GM21723 (cell line): ENCODE measurements at regions not wholly inside any gene's neighbourhood (a gene's known extent, or its start where the extent isn't known, plus 50 kb on each side); places are given as distances from the start of the nearest gene placed in this dataset.
A peak's percentile ranks its signal among the peaks of the same experiment; 100 is the strongest.

ENCODE experiments used
- ATAC-seq: cut with Tn5 transposase; IDR thresholded peaks from one replicate; pipeline ENCODE4 v1.9.1; 2021; ENCODE audit warnings: mild to moderate bottlenecking, moderate library complexity; ENCODE audit not compliant: unreplicated experiment

DNA sequence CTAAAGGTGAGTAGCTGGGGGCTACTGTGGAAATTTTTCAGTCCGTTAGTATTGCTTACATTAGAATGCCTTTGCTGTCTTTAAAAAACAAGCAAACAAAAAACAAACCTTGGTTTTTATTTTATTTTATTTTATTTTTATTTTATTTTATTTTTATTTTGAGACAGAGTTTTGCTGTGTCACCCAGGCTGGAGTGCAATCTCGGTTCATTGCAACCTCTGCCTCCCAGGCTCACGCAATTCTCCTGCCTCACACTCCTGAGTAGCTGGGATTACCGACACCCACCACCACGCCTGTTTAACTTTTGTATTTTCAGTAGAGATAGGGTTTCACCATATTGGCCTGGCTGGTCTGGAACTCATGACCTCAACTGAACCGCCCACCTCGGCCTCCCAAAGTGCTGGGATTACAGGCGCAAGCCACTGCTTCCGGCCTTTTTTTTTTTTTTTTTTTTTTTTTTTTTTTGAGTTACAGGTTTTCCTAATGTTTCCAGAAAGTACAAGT, 732.6 kb downstream of the KCNJ3 start:
- no peak for ATAC-seq

DNA sequence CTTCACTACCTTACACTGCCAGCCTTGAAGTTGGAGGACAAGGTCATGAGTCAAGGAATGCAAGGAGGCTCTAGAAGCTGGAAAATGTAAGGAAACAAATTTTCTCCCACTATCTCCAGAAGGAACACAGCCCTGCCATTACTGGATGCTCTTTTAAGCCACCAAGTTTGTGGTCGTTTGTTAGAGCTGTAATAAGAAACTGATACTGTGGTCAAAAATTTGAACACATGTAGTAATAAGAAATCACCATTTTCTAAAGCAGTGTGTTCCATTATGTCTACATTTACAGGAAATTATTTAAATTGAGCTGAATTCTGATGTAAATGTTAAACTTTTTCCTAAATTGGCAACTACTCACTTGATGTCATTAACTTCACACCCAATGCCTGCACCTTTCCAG, 729.0 kb downstream of the KCNJ3 start:
- ATAC-seq, result no peak

DNA sequence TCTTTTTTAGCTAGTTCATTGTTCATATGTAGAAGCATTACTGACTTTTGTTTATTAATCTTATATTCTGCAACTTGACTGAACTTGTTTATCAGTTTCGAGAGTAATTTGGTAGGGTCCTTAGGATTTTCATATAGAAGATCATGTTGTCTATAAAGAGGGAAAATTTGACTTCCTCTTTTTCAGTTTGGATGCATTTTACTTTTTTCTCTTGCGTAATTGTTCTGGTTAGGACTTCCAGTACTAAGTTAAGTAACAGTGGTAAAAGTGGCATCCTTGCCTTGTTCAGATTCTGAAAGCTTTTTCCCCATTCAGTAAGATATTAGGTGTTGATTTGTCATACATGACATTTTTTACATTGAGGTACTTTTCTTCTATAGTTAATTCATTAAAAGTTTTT, 726.0 kb downstream of the KCNJ3 start:
- no peak for ATAC-seq

DNA sequence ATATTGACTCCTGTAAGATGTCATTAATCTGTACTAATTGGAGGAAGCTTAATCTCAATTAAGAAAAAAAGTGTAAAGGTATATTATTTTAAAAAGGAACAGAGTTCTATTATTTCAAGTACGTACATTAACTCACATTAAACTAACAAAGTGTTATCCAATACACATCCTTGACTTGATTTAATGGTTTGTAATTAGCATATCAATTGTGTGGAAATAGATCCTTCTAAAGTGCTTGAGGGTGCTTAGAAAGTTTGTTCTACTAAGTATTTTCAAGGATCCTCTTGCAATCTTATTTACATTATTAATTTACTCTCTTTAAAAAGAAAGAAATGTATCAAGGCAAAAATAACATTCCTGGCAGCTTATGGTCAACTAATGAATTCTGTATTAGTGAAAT, 720.3 kb downstream of the KCNJ3 start:
- ATAC-seq, result no peak

DNA sequence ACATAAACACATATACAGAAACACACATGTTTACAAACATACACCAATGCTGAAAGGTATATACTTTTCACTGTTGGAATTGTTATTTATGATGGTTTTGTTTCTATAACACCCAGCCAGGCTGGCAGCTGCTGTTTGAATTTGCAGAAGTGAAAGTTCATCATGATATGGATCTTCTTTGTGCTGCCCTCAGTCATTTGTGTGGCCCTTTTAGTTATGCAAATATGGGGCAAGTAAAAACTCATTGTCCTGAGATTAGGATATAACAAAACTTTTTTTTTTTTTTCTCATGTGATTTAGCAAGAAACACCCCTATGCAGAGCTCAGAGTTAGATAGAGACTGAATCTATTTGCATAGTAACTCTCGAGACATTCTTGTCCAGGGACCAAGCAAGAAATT, 714.1 kb downstream of the KCNJ3 start:
- peak; percentile 94 for ATAC-seq

DNA sequence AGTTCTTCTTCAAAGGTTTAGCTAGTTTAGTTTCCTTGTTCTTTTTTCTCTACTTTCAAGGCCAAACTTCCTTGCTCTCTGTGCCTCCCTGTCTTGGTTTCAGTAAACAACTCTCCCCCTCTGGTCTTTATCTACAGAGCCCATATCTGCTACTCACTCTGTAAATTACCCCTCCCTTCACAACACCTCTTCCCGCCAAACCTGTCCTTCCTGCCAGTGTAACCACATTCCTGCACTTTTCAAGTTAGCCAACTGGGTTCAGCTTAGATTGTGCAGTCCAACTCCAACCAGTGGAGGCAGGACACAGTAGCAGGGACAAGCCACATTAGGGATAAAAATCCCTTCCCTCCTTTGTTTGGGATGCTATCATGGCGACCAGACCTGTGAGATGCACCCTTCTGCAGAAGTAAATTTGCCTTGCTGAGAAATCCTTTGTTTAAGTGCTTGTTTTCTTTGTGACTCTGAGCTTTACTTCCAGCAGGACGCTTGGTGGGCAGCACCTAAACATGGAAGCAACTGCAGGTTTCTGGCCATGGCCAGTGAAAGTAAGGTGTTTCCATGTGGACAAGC, 706.0 kb downstream of the KCNJ3 start:
- no peak for ATAC-seq

DNA sequence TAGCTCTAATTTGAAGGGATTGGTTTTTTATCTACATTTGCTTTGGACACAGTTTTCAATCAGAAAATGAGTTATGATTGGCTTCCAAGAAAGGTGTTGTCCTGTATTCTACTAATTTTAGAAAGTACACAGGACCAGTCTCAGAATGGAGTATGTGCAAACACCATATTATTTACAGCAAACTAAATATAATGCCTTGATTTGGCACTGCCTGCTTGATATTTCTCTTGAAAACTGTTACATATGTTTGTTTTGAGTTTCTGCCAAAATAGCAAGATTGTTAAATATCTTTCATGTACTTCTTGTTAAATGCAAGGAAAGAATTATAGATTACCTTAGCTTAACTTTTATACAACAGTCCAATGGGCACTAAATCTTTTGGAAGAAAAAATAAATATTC, 694.9 kb downstream of the KCNJ3 start:
- ATAC-seq, result no peak

DNA sequence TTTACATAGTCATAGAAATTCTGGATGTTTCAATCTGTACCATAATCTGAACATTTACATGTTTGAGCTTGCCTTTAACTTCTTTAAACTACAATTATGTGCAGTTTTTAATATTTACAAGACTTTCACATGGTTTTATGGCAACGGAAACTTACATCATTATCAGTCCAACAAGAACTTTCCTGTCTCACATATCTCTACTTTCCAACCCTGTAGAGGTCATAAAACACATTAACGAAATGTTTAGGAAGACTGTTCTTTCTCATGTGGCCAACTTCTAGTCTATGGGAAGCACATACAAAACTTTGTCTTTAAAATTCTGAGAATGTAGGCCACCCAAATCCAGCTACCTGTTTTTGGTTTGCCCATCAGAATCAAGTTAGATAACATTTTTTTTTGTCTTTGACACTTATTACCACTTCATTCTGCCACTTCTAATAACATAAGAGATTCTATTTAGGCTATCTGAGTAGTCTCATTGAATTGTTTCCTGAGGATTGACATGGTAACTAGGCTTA, 693.2 kb downstream of the KCNJ3 start:
- ATAC-seq, result no peak

DNA sequence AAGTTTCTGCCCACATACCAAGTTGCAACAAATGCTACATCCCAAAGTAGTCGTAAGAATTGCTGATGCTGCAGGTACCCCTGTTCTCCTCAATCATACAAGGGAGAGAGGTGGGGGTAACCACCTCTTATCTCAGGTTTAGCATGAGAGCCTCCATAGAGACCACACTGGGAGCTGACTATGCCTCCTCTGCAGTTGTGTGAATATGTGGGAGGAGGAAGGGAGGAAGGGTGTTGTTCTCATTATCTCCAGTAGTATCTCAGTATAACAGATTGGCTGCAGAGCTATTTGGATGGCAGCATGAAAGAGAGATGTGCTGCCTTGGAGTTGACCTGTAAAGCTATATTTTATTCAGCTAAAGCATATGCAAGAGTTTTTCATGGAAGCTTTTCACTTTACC, 690.7 kb downstream of the KCNJ3 start:
- ATAC-seq, result no peak

DNA sequence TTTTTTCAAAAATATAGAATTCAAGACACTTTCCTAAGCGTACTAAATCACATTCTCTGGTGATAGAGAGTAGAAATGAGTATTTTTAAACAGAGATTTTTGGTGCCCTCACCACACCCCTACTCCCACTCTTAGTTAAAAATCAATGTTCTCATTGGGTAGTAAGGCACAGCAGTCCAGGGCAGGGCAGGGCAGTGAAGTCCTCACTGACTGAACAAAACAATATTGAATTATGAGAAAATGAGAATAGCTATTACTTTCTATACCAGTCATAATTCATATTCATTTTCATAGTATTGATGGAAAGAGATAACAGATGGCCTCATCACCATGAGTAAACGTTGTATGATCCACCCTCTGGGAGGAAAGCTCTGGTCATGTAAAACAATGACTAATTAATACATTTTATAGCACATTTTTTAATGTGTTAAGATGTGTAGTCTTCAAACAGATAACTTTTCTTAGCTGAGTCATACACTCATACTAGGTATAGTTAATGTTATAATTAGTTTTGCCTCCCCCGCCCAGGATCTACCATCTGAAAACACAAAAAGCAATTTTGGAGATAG, 686.1 kb downstream of the KCNJ3 start:
- ATAC-seq, result no peak

DNA sequence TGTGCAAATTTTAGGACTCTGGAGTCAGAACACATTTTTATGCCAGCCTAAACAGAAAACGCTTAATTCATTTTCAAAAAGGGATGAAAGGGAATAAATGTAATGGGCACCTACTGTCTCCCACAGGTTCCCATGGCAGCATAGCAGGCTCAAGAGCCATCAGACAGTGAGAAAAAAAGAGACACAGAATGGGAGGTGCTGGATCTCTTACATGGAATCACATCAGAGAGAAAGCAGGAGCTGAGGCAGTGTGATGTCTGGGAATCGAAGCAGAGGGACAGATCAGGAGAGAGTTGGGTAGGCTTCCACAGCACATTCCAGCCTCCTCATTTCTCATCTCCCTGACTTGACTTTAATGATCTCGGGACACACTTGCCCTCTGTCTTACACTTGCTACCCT, 684.3 kb downstream of the KCNJ3 start:
- no peak for ATAC-seq

DNA sequence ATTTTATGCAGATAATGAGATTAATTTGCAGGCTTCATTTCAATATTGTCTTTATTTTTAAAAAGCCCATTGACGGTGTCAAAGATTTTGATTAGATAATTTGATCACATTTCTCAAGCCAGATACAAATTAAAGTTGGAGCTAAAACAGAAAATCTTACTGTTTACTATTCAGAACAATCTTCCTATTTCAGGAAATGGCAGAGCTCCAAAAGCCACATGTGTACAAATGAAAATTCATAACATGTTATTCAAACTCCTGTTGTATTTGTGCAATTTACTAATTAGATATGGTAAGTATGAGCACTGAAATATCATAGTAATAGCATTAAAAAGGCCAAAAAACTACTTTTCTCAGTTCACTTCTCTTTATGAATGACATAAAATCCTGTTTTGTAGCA, 682.9 kb downstream of the KCNJ3 start:
- no peak for ATAC-seq

DNA sequence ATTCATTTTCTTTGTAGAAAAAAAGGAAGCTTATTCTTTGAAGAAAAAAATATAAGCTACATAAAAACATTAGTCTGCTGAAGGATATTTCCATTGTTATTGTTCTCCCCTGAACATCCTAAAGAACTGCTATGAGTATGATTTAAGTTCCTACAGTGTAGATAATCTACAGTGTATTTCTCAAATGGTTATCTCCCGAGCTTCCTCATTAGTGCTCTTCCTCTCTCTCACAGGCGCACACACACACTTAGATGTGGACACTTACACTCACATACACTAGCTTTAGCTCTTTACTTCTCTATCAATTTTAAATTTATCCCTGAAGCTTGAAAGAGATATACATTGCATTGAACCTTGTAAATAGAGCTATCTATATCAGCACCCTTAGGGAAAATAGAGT, 681.0 kb downstream of the KCNJ3 start:
- ATAC-seq, result no peak

DNA sequence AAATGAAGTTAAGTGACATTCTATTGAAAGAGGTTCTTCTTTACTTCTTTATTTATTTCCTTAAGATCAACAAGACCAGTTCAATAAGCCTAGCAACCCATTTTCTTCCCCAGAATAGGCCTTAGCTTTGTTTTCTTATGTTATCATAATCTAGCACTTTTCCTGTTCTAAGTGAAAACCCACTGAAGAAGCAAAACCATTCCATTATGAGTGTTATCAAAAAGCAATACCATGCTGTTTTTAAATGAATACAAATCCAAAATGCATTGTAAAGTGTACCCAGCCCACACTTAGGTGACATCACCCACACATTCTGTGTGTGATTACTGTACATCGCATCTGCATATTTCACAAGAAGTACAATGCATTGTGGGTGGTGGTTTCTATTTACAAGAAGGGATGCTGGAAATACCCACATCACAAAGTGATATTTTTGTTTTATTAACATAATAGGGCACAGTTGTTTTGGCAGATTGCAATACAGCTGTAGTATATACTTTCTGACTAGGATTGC, 679.5 kb downstream of the KCNJ3 start:
- ATAC-seq, result no peak

DNA sequence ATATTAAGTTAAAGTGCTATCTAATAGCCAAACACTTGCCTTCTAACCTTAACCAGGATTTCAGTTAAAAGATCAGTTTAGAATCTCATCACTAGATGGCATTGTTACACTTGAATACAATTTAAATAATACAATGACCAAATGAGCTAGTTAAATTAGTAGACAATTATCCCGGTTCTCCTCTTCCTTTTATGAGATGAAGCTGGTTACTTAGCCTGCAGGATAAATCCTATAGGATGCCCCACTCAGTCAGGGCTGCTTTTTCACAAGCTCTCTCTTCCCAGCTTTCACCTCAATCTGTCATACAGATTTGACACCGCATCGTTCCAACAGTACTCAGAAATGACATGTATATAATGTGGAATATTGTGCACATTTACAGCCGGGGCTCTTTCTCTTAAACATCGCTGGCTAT, 678.8 kb downstream of the KCNJ3 start:
- ATAC-seq, result no peak

DNA sequence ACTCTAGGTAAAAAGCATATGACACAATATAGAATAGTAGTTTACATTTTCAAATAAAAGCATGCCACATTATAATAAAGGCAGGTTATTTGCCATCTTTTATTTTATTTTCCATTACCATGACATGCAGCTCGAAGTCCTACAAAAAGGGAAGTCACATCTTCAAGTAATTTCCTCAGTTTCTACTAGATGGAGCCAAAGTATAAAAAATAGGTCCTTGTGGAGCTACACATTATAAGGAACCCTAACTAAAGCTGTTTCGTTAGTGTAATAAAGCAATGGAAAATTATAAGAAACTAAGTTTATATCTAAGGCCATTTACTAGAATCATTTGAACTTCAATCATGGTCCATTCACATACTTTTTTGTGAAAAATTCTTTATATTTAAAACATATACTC, 674.5 kb downstream of the KCNJ3 start:
- ATAC-seq, result no peak

DNA sequence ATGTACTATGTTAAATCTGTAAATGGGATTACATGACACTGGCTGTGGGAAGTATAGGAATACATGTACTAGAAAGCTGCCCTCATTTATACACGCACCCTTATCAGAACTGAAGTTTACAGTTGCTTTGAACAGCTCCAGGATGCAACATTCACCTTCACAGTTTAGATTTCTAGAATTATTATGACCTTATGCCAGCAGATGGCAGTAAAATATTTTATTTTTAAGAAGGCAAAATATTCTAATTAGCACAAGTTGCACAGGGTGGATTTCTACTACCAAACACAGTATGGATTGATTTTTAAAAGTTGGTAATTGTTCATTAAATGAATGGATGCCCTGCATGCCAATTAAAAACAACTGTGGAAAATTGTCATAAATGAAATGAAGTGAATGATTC, 670.4 kb downstream of the KCNJ3 start:
- no peak for ATAC-seq

DNA sequence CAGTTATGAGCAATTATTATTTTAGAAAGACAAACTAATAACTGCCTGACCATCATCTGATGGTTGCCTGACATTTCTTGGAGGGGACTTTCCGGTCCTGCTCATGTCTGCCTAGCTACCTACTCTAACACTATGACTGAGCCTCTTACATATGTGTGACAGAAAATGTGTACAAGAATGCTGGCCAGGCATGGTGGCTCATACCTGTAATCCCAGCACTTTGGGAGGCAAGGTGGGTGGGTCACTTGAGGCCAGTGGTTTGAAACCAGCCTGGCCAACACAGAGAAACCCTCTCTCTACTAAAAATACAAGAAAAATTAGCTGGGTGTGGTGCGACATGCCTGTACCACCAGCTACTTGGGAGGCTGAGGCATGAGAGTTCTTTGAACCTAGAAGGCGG, 666.3 kb downstream of the KCNJ3 start:
- no peak for ATAC-seq

DNA sequence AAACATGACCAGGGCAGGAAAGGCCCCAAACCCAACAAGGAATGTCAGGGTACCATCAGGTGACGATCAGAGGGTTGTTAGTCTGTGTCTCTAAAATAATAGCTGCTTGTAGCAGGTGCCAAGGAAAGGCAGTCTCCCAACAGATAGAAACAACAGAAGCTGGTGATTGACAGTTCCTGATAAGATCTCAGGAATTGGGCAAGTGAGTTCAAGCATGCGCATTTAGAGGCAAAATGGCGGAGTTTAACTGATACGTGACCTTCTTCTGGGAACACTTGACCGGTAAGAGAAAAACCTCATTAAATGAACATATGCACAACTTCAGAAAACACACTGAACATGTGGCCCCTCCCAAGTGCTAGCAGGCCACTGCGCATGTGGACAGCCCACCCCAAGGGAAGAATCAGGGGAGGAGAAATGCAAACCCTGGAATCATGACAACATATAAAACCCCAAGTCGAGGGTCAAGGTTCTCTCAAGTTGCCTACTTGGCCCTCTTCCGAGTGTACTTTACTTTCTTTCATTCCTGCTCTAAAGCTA, 664.9 kb downstream of the KCNJ3 start:
- ATAC-seq, result no peak

DNA sequence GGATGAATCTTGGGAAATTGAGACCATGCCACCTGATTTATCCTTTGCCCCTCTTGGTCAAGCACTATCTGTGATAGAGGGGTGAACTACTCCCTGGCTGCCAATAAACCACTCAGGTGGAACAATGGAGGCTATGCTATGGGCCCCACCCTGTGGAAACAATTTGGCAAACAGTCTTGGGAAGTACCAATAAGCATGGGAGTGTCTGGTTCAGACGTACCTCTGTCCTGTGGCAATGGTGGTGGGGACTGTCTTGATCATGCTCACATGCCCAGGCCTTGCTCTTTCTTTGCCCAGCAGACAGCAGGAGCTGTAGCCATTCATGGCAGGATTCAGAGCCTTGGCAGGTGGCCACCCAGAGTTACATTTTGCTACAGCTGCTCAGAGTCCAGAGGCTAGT, 658.7 kb downstream of the KCNJ3 start:
- ATAC-seq, result no peak

DNA sequence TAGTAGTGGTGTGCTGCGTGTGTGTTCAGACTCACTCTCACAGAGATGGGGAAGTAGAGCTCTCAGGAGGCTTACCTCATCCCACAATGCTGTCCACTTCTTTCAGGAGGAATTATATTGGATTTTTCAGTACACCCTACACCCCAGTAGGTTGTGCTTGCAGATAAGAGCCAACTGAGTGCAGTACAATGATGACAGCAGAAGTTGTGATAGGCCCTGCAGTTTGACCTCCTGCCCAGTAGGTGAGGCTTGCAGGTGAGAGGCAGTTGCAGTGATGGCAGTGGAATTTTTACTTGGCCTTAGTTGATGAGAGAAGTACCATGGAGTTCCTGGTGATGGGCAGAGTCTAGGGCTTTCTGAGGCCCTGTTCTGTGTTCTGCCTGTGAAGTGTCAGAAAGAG, 657.8 kb downstream of the KCNJ3 start:
- ATAC-seq, result no peak

DNA sequence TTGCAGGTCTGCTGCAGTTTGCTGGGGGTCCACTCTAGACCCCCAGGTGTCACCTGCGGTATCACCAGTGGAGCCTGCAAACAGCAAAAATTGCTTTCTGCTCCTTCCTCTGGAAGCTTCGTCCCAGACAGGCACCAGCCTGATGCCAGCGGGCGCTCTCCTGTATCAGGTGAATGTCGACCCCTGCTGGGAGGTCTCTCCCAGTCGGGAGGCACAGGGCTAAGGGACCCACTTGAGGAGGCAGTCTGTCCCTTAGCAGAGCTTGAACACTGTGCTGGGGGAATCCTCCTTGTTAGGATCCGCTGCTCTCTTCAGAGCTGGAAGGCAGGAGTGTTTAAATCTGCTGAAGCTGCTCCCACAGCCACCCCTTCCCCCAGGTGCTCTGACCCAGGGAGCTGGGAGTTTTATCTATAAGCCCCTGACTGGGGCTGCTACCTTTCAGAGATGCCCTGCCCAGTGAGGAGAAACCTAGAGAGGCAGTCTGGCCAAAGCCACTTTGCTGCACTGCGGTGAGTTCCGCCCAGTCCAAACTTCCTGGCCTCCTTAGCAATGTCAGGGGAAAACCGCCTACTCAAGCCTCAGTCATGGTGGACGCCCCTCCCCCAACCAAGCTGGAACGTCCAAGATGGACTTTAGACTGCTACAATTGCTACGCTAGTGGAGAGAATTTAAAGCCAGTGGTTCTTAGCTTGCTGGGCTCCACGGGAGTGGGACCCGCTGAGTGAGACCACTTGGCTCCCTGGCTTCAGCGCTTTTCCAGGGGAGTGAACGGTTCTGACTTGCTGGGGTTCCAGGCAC, 652.5 kb downstream of the KCNJ3 start:
- no peak for ATAC-seq
